IMR-90 (cell line): ENCODE measurements at regions not wholly inside any gene's neighbourhood (a gene's known extent, or its start where the extent isn't known, plus 50 kb on each side); places are given as distances from the start of the nearest gene placed in this dataset.
"Not testable (repeated sequence)": the region's sequence is repeated elsewhere in the genome, so short reads cannot be mapped to it uniquely, and the experiment has no call there.

Experiments used
- ATAC-seq: fragments of 200-7000 bp; cut with Tn5 transposase; 2 replicates; pipeline ENCODE4 v1.9.1; 2020; ENCODE audit warnings: low read depth, mild to moderate bottlenecking, moderate library complexity
- BruUV-seq: library from RNA; stranded (reverse); fragments of 400-500 nt; replicated peaks from 2 replicates; lab custom pipeline; 2021; lab: Mats Ljungman, UMichigan
- CTCF ChIA-PET: fragments of 300-600 bp; formaldehyde crosslinking; extraction: SDS; loops from one replicate; lab custom pipeline; 2021; ENCODE audit warnings: antibody characterized with exemption; lab: Yijun Ruan, JAX
- POLR2A ChIA-PET: fragments of 300-600 bp; sonication (Branson Sonifier 250); formaldehyde crosslinking; loops from one replicate; lab custom pipeline; 2022; ENCODE audit warnings: antibody characterized with exemption; ENCODE audit not compliant: unreplicated experiment; lab: Charles Lee
- DNase-seq: peaks from one replicate; pipeline ENCODE4 v3.0.0; 2013
- H2AFZ ChIP-seq: replicated peaks from 2 replicates; pipeline ENCODE3; 2013; ENCODE audit warnings: low read length, mild to moderate bottlenecking; ENCODE audit not compliant: poor library complexity
- H2AK5ac ChIP-seq: 2 replicates; pipeline ENCODE4 v1.6.1; 2013; ENCODE audit warnings: low read depth, low read length, inconsistent platforms
- H2AK9ac ChIP-seq: replicated peaks from 2 replicates; pipeline ENCODE3; 2013; ENCODE audit warnings: mild to moderate bottlenecking, low read depth, low read length, moderate library complexity; ENCODE audit not compliant: poor library complexity
- H2BK120ac ChIP-seq: 2 replicates; pipeline ENCODE4 v1.6.1; 2013; ENCODE audit warnings: low read depth, low read length, inconsistent platforms
- H2BK15ac ChIP-seq: 3 replicates; pipeline ENCODE4 v1.6.1; 2013; ENCODE audit warnings: low read depth, low read length, inconsistent platforms
- H2BK20ac ChIP-seq: 2 replicates; pipeline ENCODE4 v1.6.1; 2013; ENCODE audit warnings: low read depth, mild to moderate bottlenecking, inconsistent platforms, low read length, moderate library complexity
- H2BK5ac ChIP-seq: 2 replicates; pipeline ENCODE4 v1.6.1; 2013; ENCODE audit warnings: mild to moderate bottlenecking, low read depth, low read length, inconsistent platforms; ENCODE audit not compliant: poor library complexity, severe bottlenecking
- H3K14ac ChIP-seq: replicated peaks from 2 replicates; pipeline ENCODE4 v1.6.1; 2013; ENCODE audit warnings: low read depth, low read length, inconsistent platforms
- H3K18ac ChIP-seq: 2 replicates; pipeline ENCODE4 v1.6.1; 2013; ENCODE audit warnings: low read depth, low read length, control low read depth
- H3K23ac ChIP-seq: 2 replicates; pipeline ENCODE4 v1.6.1; 2013; ENCODE audit warnings: low read depth, low read length, inconsistent platforms
- H3K27ac ChIP-seq: 2 replicates; pipeline ENCODE4 v1.5.1; 2013; ENCODE audit warnings: mild to moderate bottlenecking, control low read depth, low read length; ENCODE audit not compliant: insufficient read depth
- H3K27me3 ChIP-seq: 2 replicates; pipeline ENCODE4 v1.6.1; 2013; ENCODE audit warnings: low read length; ENCODE audit not compliant: control insufficient read depth, insufficient read depth
- H3K36me3 ChIP-seq: 2 replicates; pipeline ENCODE4 v1.6.1; 2013; ENCODE audit warnings: low read length, mixed read lengths; ENCODE audit not compliant: control insufficient read depth, insufficient read depth
- H3K4ac ChIP-seq: 2 replicates; pipeline ENCODE4 v1.6.1; 2013; ENCODE audit warnings: low read depth, low read length, inconsistent platforms
- H3K4me1 ChIP-seq: 2 replicates; pipeline ENCODE4 v1.6.1; 2013; ENCODE audit warnings: low read length, mixed read lengths; ENCODE audit not compliant: control insufficient read depth, insufficient read depth
- H3K4me2 ChIP-seq: 2 replicates; pipeline ENCODE4 v1.6.1; 2013; ENCODE audit warnings: low read depth, mild to moderate bottlenecking, control low read depth, low read length, moderate library complexity
- H3K4me3 ChIP-seq: 2 replicates; pipeline ENCODE4 v1.5.1; 2013; ENCODE audit warnings: low read depth, mild to moderate bottlenecking, control low read depth, low read length, moderate library complexity; ENCODE audit not compliant: insufficient read depth
- H3K56ac ChIP-seq: 2 replicates; pipeline ENCODE4 v1.6.1; 2013; ENCODE audit warnings: low read length, inconsistent platforms; ENCODE audit not compliant: insufficient read depth; ENCODE audit errors: extremely low read depth
- H3K79me1 ChIP-seq, 2 experiments: 2 replicates each; pipeline ENCODE4 v1.6.1; 2013; ENCODE audit warnings: low read length in 2 of 2, inconsistent platforms in 1 of 2, low read depth in 1 of 2
- H3K9ac ChIP-seq: 2 replicates; pipeline ENCODE4 v1.6.1; 2013; ENCODE audit warnings: low read depth, low read length, control low read depth
- H3K9me1 ChIP-seq: 2 replicates; pipeline ENCODE4 v1.6.1; 2013; ENCODE audit warnings: low read length, inconsistent platforms; ENCODE audit not compliant: insufficient read depth
- H3K9me3 ChIP-seq: 2 replicates; pipeline ENCODE4 v1.6.1; 2013; ENCODE audit warnings: low read length; ENCODE audit not compliant: control insufficient read depth, insufficient read depth
- H4K20me1 ChIP-seq: 2 replicates; pipeline ENCODE4 v1.6.1; 2013; ENCODE audit warnings: low read length, inconsistent platforms; ENCODE audit not compliant: insufficient read depth
- H4K5ac ChIP-seq: 2 replicates; pipeline ENCODE4 v1.6.1; 2013; ENCODE audit warnings: mild to moderate bottlenecking, low read depth, low read length, control low read depth
- H4K8ac ChIP-seq, 2 experiments: 2 replicates each; pipeline ENCODE4 v1.6.1; 2013; ENCODE audit warnings: low read depth in 2 of 2, low read length in 2 of 2, control low read depth in 1 of 2, inconsistent platforms in 1 of 2
- H4K91ac ChIP-seq: 2 replicates; pipeline ENCODE4 v1.6.1; 2013; ENCODE audit warnings: low read depth, low read length, inconsistent platforms; ENCODE audit not compliant: insufficient read depth
- CHD1 ChIP-seq: IDR thresholded peaks from 2 replicates; pipeline ENCODE4 v1.6.1; 2012; ENCODE audit warnings: low read depth, low read length, improper control_type of control experiment
- NFE2L2 ChIP-seq: fragments of 150-350 bp; IDR thresholded peaks from 2 replicates; pipeline ENCODE4 v1.6.1; 2016; ENCODE audit warnings: low read depth, mild to moderate bottlenecking, low read length
- WGBS, 2 experiments: methylation state at CpG; one replicate each; pipeline versions ENCODE4 v1.1.5 to v1.1.7; 2013; ENCODE audit warnings: missing lambda C conversion rate in 2 of 2; ENCODE audit not compliant: insufficient read length in 1 of 2; ENCODE audit errors: extremely low coverage in 2 of 2; 5-methylcytosine and 5-hydroxymethylcytosine counted together
- dilution Hi-C: fragments of 300-500 bp; cut with HindIII; formaldehyde crosslinking; loops from one replicate; pipeline ENCODE4 v1.14.3; 2018; ENCODE audit warnings: low sequenced_read_pairs; ENCODE audit not compliant: unreplicated experiment
- in situ Hi-C: fragments of 300-500 bp; cut with MboI; formaldehyde crosslinking; loops from 3 replicates; pipeline ENCODE4 v1.14.3; 2019; ENCODE audit warnings: low sequenced_read_pairs, inconsistent platforms, mixed read lengths
- intact Hi-C: fragments of 100-400 bp; cut with micrococcal nuclease; formaldehyde crosslinking; loops from 2 replicates; pipeline ENCODE4 v1.10.0; 2022

- H3K36me3 ChIP-seq: no peaks in the 10 kb centered on the region
- no peaks in the 10 kb centered on the region for H4K20me1 ChIP-seq
- no peak overlapping the region for H3K56ac ChIP-seq
- WGBS, 2 experiments: 100% methylated on average over 1 of the region's 2 CpGs; no CpG with 5 or more reads in 1 of the 2 experiments
- no peak overlapping the region for H4K8ac ChIP-seq
- no peaks in the 10 kb centered on the region for H3K9me3 ChIP-seq
- no peak overlapping the region for H3K4me2 ChIP-seq
- H2AK5ac ChIP-seq: no peak overlapping the region
- no peak overlapping the region for H2BK15ac ChIP-seq
- H2BK120ac ChIP-seq: no peak overlapping the region
- no peak overlapping the region for H2BK5ac ChIP-seq
- H4K91ac ChIP-seq: no peak overlapping the region
- H3K79me1 ChIP-seq: no peaks in the 10 kb centered on the region
- H2BK20ac ChIP-seq: no peak overlapping the region
- no peak for ATAC-seq
- no peak overlapping the region for H3K4me3 ChIP-seq
- dilution Hi-C loops (no loop called here), intact Hi-C loops (no loop called here), in situ Hi-C loops (no loop called here)
- POLR2A ChIA-PET: no interaction called here
- no peak for DNase-seq
- no peak overlapping the region for H2AFZ ChIP-seq
- H3K27me3 ChIP-seq: no peaks in the 10 kb centered on the region
- peak; percentile 50 for TF ChIP-seq NFE2L2
- TF ChIP-seq CHD1: no peak
- no peak overlapping the region for H3K9ac ChIP-seq
- no TSS peak for BruUV-seq
- peaks cover 1% of the 10 kb centered on the region; the same call in 1 of the 2 replicates for H3K4me1 ChIP-seq
- no peak overlapping the region for H3K4ac ChIP-seq
- H4K5ac ChIP-seq: no peak overlapping the region
- no peak overlapping the region for H2AK9ac ChIP-seq
- CTCF ChIA-PET: no interaction called here
- H3K18ac ChIP-seq: no peak overlapping the region
- no peak overlapping the region for H3K23ac ChIP-seq
- no peak overlapping the region for H3K27ac ChIP-seq
- H3K9me1 ChIP-seq: peaks cover 2% of the 10 kb centered on the region; the same call in 1 of the 2 replicates
- no peak overlapping the region for H3K14ac ChIP-seq
Observed at GRCh38 chr17:14724770-14725169, 423.9 kb downstream of the HS3ST3B1 start.

DNA sequence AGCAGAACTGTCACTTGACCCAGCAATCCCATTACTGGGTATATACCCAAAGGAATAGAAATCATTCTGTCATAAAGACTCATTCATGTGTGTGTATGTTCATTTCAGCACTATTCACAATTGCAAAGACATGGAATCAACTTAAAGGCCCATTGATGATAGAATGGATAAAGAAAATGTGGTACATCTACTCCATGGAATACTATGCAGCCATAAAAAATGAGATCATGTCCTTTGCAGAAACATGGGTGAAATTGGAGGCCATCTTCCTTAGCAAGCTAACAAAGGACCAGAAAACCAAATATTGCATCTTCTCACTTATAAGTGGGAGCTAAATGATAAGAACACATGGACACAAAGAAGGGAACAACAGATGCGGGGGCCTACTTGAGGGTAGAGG is 422.5 kb downstream of the HS3ST3B1 start:
- H4K20me1 ChIP-seq, H3K36me3 ChIP-seq, H3K56ac ChIP-seq, H2AK9ac ChIP-seq, H4K91ac ChIP-seq, H2BK5ac ChIP-seq, H3K9ac ChIP-seq, H3K4me2 ChIP-seq, H3K4ac ChIP-seq, H3K4me3 ChIP-seq, in situ Hi-C loops, H2BK15ac ChIP-seq, H4K8ac ChIP-seq, H2BK120ac ChIP-seq, H2BK20ac ChIP-seq, H3K9me3 ChIP-seq, H3K4me1 ChIP-seq, H3K18ac ChIP-seq, H2AFZ ChIP-seq, H3K27ac ChIP-seq, H3K23ac ChIP-seq, dilution Hi-C loops, intact Hi-C loops, H3K79me1 ChIP-seq, DNase-seq, ATAC-seq, H3K14ac ChIP-seq, BruUV-seq, H3K27me3 ChIP-seq, H2AK5ac ChIP-seq, H4K5ac ChIP-seq, H3K9me1 ChIP-seq, POLR2A ChIA-PET: not testable (repeated sequence)
- CTCF ChIA-PET: interaction anchor here (0.6 kb wide), 1 partner anchor 147 kb away, joined by 4 read pairs; no protein-coding TSS in a partner anchor
- WGBS, 2 experiments: no CpG with 5 or more reads among the region's 1 CpG
